GM13977 (cell line): ENCODE measurements at regions not wholly inside any gene's neighbourhood (a gene's known extent, or its start where the extent isn't known, plus 50 kb on each side); places are given as distances from the start of the nearest gene placed in this dataset.

Source experiments
- DNase-seq: peaks from one replicate; pipeline ENCODE4 v3.0.0; 2012; ENCODE audit warnings: low spot score
- in situ Hi-C: fragments of 300-500 bp; cut with MboI; formaldehyde crosslinking; loops from one replicate; pipeline ENCODE4 v1.12.0; 2022; ENCODE audit warnings: low sequenced_read_pairs, low pct_unique_long_range_greater_than_20kb, mixed read lengths, inconsistent platforms; ENCODE audit not compliant: unreplicated experiment
- TF ChIP-seq, protein P1 (sequence below): IDR thresholded peaks from 2 replicates; pipeline ENCODE4 v1.5.1; 2012; ENCODE audit warnings: mild to moderate bottlenecking, control low read depth; ENCODE audit not compliant: insufficient read depth; ENCODE audit errors: extremely low read depth, missing control alignments

DNA sequence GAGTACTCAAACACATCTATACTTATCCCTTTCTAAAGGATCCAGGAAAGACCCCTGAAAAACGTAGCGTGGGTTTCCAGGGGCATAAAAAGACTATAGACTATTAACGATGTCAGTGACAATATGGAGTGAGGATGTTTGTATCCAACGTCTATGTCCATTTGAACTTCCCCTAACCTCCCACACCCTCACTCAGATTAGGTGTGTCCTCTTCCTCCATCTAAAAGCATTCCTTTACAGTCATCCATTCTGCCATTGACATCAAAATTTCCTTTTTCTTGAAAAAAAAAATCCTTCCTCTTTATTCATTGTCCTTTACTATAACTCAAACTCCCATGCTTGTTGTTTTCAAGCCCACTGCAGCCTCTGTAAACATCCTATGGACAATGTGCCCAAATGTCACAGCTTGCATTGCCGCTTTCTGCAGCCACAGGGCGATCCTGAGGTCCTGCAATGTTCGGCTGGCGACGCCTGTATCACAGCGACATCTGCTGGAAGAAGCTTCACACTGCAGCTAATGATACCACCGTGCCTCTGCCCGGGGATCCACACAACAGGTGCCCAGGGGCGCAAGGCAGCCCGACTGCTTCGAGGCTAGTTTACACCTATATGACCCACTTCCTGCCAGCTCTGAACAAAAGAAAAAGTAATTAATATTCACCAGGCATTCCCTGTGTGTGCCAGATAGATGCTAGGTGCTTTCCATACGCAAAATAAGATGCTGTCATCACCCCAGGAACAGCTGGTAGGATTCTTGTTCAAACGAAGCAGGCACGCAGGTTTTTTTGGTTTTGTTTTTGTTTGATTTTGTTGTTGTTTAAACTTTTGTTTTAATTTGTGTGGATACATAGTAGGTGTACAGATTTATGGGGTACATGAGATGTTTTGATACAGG lies 267.9 kb upstream of the GHITM start:
- peak; percentile 60 for DNase-seq
- in situ Hi-C loops, result loop anchor here (25.0 kb wide), 1 partner anchor 1059 kb away; no protein-coding TSS in a partner anchor
- TF ChIP-seq, protein P1, sequence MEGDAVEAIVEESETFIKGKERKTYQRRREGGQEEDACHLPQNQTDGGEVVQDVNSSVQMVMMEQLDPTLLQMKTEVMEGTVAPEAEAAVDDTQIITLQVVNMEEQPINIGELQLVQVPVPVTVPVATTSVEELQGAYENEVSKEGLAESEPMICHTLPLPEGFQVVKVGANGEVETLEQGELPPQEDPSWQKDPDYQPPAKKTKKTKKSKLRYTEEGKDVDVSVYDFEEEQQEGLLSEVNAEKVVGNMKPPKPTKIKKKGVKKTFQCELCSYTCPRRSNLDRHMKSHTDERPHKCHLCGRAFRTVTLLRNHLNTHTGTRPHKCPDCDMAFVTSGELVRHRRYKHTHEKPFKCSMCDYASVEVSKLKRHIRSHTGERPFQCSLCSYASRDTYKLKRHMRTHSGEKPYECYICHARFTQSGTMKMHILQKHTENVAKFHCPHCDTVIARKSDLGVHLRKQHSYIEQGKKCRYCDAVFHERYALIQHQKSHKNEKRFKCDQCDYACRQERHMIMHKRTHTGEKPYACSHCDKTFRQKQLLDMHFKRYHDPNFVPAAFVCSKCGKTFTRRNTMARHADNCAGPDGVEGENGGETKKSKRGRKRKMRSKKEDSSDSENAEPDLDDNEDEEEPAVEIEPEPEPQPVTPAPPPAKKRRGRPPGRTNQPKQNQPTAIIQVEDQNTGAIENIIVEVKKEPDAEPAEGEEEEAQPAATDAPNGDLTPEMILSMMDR, result peak; percentile 96

DNA sequence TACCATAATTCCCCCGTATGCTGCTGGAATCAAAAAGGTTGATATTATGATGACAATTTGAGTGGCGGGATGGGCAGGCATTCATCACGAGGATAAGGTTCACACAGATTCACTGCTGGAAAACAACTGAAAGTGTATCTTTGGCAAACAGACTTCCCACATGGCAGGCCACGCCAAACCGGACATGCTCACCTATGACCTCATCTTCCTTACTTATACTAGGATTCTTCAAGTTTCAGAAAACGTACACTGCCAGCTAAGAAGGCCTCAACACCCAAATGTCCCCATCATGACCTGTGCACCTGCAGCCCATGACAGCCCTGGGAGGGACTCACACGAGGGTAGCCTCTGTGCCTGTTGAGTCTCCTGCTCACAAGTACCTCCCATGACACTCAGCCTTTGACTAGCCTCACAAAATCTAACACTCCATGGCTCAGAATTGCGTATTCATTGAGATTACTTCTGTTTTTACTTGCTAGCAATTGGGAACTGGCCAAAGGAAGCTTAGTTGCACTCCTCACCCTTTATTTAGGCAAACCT lies 259.0 kb upstream of the GHITM start:
- DNase-seq, result no peak
- in situ Hi-C loops, result no loop called here
- TF ChIP-seq, protein P1, result no peak

DNA sequence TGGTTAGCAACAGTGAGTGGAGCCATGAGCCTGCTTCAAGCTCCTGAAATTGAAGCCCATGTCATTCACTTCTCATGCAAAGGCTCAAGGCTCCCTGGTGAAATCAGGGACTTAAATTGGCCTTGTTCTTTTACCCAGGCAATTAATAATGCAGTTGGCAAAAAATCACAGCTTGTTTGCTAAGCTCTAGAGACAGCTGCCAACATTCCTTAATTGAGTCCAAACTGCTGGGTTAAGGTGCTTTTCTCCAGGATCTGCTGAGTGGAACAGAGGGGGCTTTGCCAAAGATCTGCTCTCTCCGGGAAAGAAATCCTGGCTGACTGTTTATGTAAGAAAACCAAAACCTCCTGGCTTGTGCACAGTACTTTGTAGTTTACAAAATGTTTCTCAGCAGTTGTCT lies 257.6 kb upstream of the GHITM start:
- no peak for DNase-seq
- in situ Hi-C loops, result no loop called here
- TF ChIP-seq, protein P1, result no peak

- no peak for DNase-seq
- in situ Hi-C loops, result no loop called here
- TF ChIP-seq, protein P1, result no peak
Observed at GRCh38 chr10:83886871-83887270, 252.4 kb upstream of the GHITM start.

DNA sequence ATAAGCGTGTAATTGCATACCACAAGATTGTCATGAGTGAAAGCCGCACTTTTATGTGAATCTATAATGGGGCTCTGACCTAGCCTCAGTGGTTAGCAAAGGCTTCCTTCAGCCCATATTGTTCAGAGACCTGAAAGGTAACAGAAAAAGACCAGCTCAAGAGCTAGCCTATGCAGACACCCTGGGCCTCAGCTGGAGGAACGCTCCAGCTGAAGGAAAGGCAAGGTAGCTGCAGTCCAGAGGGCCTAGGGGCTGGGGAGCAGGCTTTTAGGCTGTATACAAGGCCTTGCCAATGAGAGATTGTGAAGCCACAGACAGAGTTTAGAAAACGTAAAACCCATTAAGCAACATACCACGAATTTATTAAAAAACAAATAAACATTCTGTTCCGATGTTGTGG lies 246.6 kb upstream of the GHITM start:
- TF ChIP-seq, protein P1, result no peak
- DNase-seq, result no peak
- in situ Hi-C loops, result no loop called here

DNA sequence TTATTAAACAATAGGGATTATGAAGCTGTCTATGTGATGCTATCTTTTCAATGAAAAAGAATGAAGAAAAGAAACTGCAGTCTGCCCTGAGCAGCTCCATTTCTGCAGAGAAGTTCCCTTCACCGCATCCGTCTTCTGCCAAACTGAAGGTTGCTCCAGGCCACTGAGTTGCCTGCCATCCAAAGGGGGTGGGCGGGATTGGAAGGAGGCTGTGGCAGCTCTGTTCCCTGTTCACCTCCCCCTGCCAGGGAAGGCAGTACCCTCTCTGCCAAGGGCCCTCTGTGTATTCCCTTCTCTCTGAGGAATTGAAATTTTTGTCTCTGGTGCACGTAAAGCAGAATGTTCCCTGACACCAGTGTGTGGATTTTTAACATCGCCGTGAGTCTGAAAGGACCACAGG lies 243.1 kb upstream of the GHITM start:
- in situ Hi-C loops, result no loop called here
- TF ChIP-seq, protein P1, result no peak
- no peak for DNase-seq
